ENCODE measurements at regions not wholly inside any gene's neighbourhood (a gene's known extent, or its start where the extent isn't known, plus 50 kb on each side); places are given as distances from the start of the nearest gene placed in this dataset.

- TF ChIP-seq CTCF (IDR thresholded peaks at IDR 0.05; ENCODE audit: low read depth, low read length) (no peak), POLR2A (IDR thresholded peaks at IDR 0.05; ENCODE audit: extremely low read depth, insufficient read length) (no peak)
Measured at GRCh38 chr6:100188754-100189153, 194.7 kb upstream of the MCHR2 start.

Measured in NB4 (cell line).